ENCODE measurements at regions not wholly inside any gene's neighbourhood (a gene's known extent, or its start where the extent isn't known, plus 50 kb on each side); places are given as distances from the start of the nearest gene placed in this dataset.

GRCh38 chr16:80457871-80458270, 82.9 kb upstream of the DYNLRB2 start:
- H3K4me2 ChIP-seq (ENCODE audit: low read length) = no peak overlapping the region
- H3K79me1 ChIP-seq (ENCODE audit: low read length) = no peaks in the 10 kb centered on the region
- no peak overlapping the region for H4K8ac ChIP-seq (ENCODE audit: low read depth, low read length)
- no peak for DNase-seq
- no peak overlapping the region for H2BK5ac ChIP-seq (ENCODE audit: low read depth, low read length, poor library complexity)
- H2AK5ac ChIP-seq (ENCODE audit: low read length) = no peak overlapping the region
- no peaks in the 10 kb centered on the region for H3K79me2 ChIP-seq (ENCODE audit: control insufficient read depth, insufficient read depth, low read length, poor library complexity)
- no peak overlapping the region for H3K23ac ChIP-seq (ENCODE audit: low read length)
- H3K27ac ChIP-seq (ENCODE audit: low read depth, low read length) = no peak overlapping the region
- H2BK120ac ChIP-seq (ENCODE audit: insufficient read depth, low read length, poor library complexity) = no peak overlapping the region
- H3K9me3 ChIP-seq (ENCODE audit: insufficient read depth, low read depth, low read length) = peaks cover 3% of the 10 kb centered on the region
- no peaks in the 10 kb centered on the region for H3K36me3 ChIP-seq (ENCODE audit: control insufficient read depth in 1 of 2, insufficient read depth in 2 of 2, low read length in 2 of 2)
- no peak overlapping the region for H3K4me3 ChIP-seq (ENCODE audit: low read depth, low read length)
- no peak overlapping the region for H4K12ac ChIP-seq (ENCODE audit: low read depth, low read length)
- no peak overlapping the region for H3K9ac ChIP-seq (ENCODE audit: low read length)
- no peaks in the 10 kb centered on the region for H3K4me1 ChIP-seq (ENCODE audit: control insufficient read depth in 1 of 2, insufficient read depth in 2 of 2, low read length in 2 of 2)
- no peaks in the 10 kb centered on the region for H3K27me3 ChIP-seq (ENCODE audit: insufficient read depth, low read length)
- no peak overlapping the region for H2BK12ac ChIP-seq (ENCODE audit: low read length)
- H3K14ac ChIP-seq (ENCODE audit: low read length) = no peak overlapping the region
- H4K91ac ChIP-seq (ENCODE audit: low read depth, low read length) = no peak overlapping the region
- no CpG with 5 or more reads among the region's 1 CpG for WGBS (ENCODE audit: extremely low coverage, insufficient coverage, insufficient read length)
- H2AFZ ChIP-seq (ENCODE audit: insufficient read depth, low read length, poor library complexity) = no peak overlapping the region
- H3K4ac ChIP-seq (ENCODE audit: low read depth, low read length) = no peak overlapping the region
- no peak overlapping the region for H3K18ac ChIP-seq (ENCODE audit: low read length)

- no peak overlapping the region for H4K8ac ChIP-seq (ENCODE audit: low read depth, low read length)
- H2AFZ ChIP-seq (ENCODE audit: insufficient read depth, low read length, poor library complexity) = no peak overlapping the region
- no peaks in the 10 kb centered on the region for H3K4me1 ChIP-seq (ENCODE audit: control insufficient read depth in 1 of 2, insufficient read depth in 2 of 2, low read length in 2 of 2)
- DNase-seq = no peak
- H3K4ac ChIP-seq (ENCODE audit: low read depth, low read length) = no peak overlapping the region
- no peak overlapping the region for H3K4me3 ChIP-seq (ENCODE audit: low read depth, low read length)
- no peak overlapping the region for H3K18ac ChIP-seq (ENCODE audit: low read length)
- no peaks in the 10 kb centered on the region for H3K79me1 ChIP-seq (ENCODE audit: low read length)
- H3K79me2 ChIP-seq (ENCODE audit: control insufficient read depth, insufficient read depth, low read length, poor library complexity) = no peaks in the 10 kb centered on the region
- no peak overlapping the region for H3K23ac ChIP-seq (ENCODE audit: low read length)
- H3K9ac ChIP-seq (ENCODE audit: low read length) = no peak overlapping the region
- H3K14ac ChIP-seq (ENCODE audit: low read length) = no peak overlapping the region
- no peak overlapping the region for H3K4me2 ChIP-seq (ENCODE audit: low read length)
- H3K27me3 ChIP-seq (ENCODE audit: insufficient read depth, low read length) = no peaks in the 10 kb centered on the region
- H4K12ac ChIP-seq (ENCODE audit: low read depth, low read length) = no peak overlapping the region
- H3K9me3 ChIP-seq (ENCODE audit: insufficient read depth, low read depth, low read length) = peaks cover 3% of the 10 kb centered on the region
- no peaks in the 10 kb centered on the region for H3K36me3 ChIP-seq (ENCODE audit: control insufficient read depth in 1 of 2, insufficient read depth in 2 of 2, low read length in 2 of 2)
- H2AK5ac ChIP-seq (ENCODE audit: low read length) = no peak overlapping the region
- no peak overlapping the region for H2BK5ac ChIP-seq (ENCODE audit: low read depth, low read length, poor library complexity)
- no peak overlapping the region for H2BK120ac ChIP-seq (ENCODE audit: insufficient read depth, low read length, poor library complexity)
- H3K27ac ChIP-seq (ENCODE audit: low read depth, low read length) = no peak overlapping the region
- no CpG with 5 or more reads among the region's 2 CpGs for WGBS (ENCODE audit: extremely low coverage, insufficient coverage, insufficient read length)
- no peak overlapping the region for H2BK12ac ChIP-seq (ENCODE audit: low read length)
- no peak overlapping the region for H4K91ac ChIP-seq (ENCODE audit: low read depth, low read length)
These were observed 86.0 kb upstream of the DYNLRB2 start for GRCh38 chr16:80454802-80455201.

- no peak overlapping the region for H3K9ac ChIP-seq (ENCODE audit: low read length)
- H3K4ac ChIP-seq (ENCODE audit: low read depth, low read length) = no peak overlapping the region
These were observed 91.4 kb upstream of the DYNLRB2 start for GRCh38 chr16:80449392-80449791.

GRCh38 chr16:80447241-80447640, 93.6 kb upstream of the DYNLRB2 start:
- Histone ChIP-seq H3K79me1 (ENCODE audit: low read length) (no peaks in the 10 kb centered on the region), H3K4me3 (ENCODE audit: low read depth, low read length) (no peak overlapping the region), H2AFZ (ENCODE audit: insufficient read depth, low read length, poor library complexity) (no peak overlapping the region), H2AK5ac (ENCODE audit: low read length) (no peak overlapping the region), H3K23ac (ENCODE audit: low read length) (no peak overlapping the region), H3K79me2 (ENCODE audit: control insufficient read depth, insufficient read depth, low read length, poor library complexity) (no peaks in the 10 kb centered on the region), H3K4me2 (ENCODE audit: low read length) (no peak overlapping the region), H3K9me3 (ENCODE audit: insufficient read depth, low read depth, low read length) (no peaks in the 10 kb centered on the region), H4K12ac (ENCODE audit: low read depth, low read length) (no peak overlapping the region), H3K18ac (ENCODE audit: low read length) (no peak overlapping the region), H2BK12ac (ENCODE audit: low read length) (no peak overlapping the region), H2BK5ac (ENCODE audit: low read depth, low read length, poor library complexity) (no peak overlapping the region), H3K36me3 (ENCODE audit: control insufficient read depth in 1 of 2, insufficient read depth in 2 of 2, low read length in 2 of 2) (no peaks in the 10 kb centered on the region), H4K8ac (ENCODE audit: low read depth, low read length) (no peak overlapping the region), H3K14ac (ENCODE audit: low read length) (no peak overlapping the region), H3K4me1 (ENCODE audit: control insufficient read depth in 1 of 2, insufficient read depth in 2 of 2, low read length in 2 of 2) (no peaks in the 10 kb centered on the region), H4K91ac (ENCODE audit: low read depth, low read length) (no peak overlapping the region), H3K27me3 (ENCODE audit: insufficient read depth, low read length) (no peaks in the 10 kb centered on the region), H3K4ac (ENCODE audit: low read depth, low read length) (no peak overlapping the region), H3K27ac (ENCODE audit: low read depth, low read length) (no peak overlapping the region), H3K9ac (ENCODE audit: low read length) (no peak overlapping the region), H2BK120ac (ENCODE audit: insufficient read depth, low read length, poor library complexity) (no peak overlapping the region)
- WGBS (ENCODE audit: extremely low coverage, insufficient coverage, insufficient read length) = no CpG with 5 or more reads among the region's 5 CpGs
- DNase-seq = no peak

More at GRCh38 chr16:80449392-80449791, 91.4 kb upstream of the DYNLRB2 start:
- no peak overlapping the region for H2BK120ac ChIP-seq (ENCODE audit: insufficient read depth, low read length, poor library complexity)
- H4K12ac ChIP-seq (ENCODE audit: low read depth, low read length) = no peak overlapping the region
- no peak overlapping the region for H3K4me2 ChIP-seq (ENCODE audit: low read length)
- no peak overlapping the region for H3K4me3 ChIP-seq (ENCODE audit: low read depth, low read length)
- no peaks in the 10 kb centered on the region for H3K79me1 ChIP-seq (ENCODE audit: low read length)
- no CpG with 5 or more reads among the region's 8 CpGs for WGBS (ENCODE audit: extremely low coverage, insufficient coverage, insufficient read length)
- no peak overlapping the region for H3K27ac ChIP-seq (ENCODE audit: low read depth, low read length)
- DNase-seq = no peak
- H3K36me3 ChIP-seq (ENCODE audit: control insufficient read depth in 1 of 2, insufficient read depth in 2 of 2, low read length in 2 of 2) = no peaks in the 10 kb centered on the region
- no peak overlapping the region for H2AFZ ChIP-seq (ENCODE audit: insufficient read depth, low read length, poor library complexity)
- no peak overlapping the region for H3K18ac ChIP-seq (ENCODE audit: low read length)
- H3K14ac ChIP-seq (ENCODE audit: low read length) = no peak overlapping the region
- no peak overlapping the region for H3K23ac ChIP-seq (ENCODE audit: low read length)
- no peaks in the 10 kb centered on the region for H3K79me2 ChIP-seq (ENCODE audit: control insufficient read depth, insufficient read depth, low read length, poor library complexity)
- H4K91ac ChIP-seq (ENCODE audit: low read depth, low read length) = no peak overlapping the region
- H4K8ac ChIP-seq (ENCODE audit: low read depth, low read length) = no peak overlapping the region
- no peaks in the 10 kb centered on the region for H3K27me3 ChIP-seq (ENCODE audit: insufficient read depth, low read length)
- H2AK5ac ChIP-seq (ENCODE audit: low read length) = no peak overlapping the region
- H2BK5ac ChIP-seq (ENCODE audit: low read depth, low read length, poor library complexity) = no peak overlapping the region
- H3K4me1 ChIP-seq (ENCODE audit: control insufficient read depth in 1 of 2, insufficient read depth in 2 of 2, low read length in 2 of 2) = no peaks in the 10 kb centered on the region
- H2BK12ac ChIP-seq (ENCODE audit: low read length) = no peak overlapping the region
- H3K9me3 ChIP-seq (ENCODE audit: insufficient read depth, low read depth, low read length) = no peaks in the 10 kb centered on the region

Data from trophoblast cell (in vitro differentiated cells and primary cell).